ENCODE measurements at regions not wholly inside any gene's neighbourhood (a gene's known extent, or its start where the extent isn't known, plus 50 kb on each side); places are given as distances from the start of the nearest gene placed in this dataset.

- no peak overlapping the region for H2AFZ ChIP-seq (ENCODE audit: low read length)
- no peaks in the 10 kb centered on the region for H3K9me3 ChIP-seq (ENCODE audit: low read depth, low read length)
- DNase-seq (ENCODE audit: insufficient read length, low spot score, missing footprints) = peak; percentile 71
- no peak overlapping the region for H3K4me3 ChIP-seq (ENCODE audit: insufficient read depth, low read length)
- H3K27me3 ChIP-seq (ENCODE audit: insufficient read depth, low read length) = no peaks in the 10 kb centered on the region
- no peaks in the 10 kb centered on the region for H3K4me1 ChIP-seq (ENCODE audit: insufficient read depth, low read length)
- no peaks in the 10 kb centered on the region for H3K36me3 ChIP-seq (ENCODE audit: insufficient read depth, low read length)
- no peak overlapping the region for H3K4me2 ChIP-seq (ENCODE audit: insufficient read depth, low read length)
- H3K27ac ChIP-seq (ENCODE audit: low read depth, low read length) = no peak overlapping the region
- H4K20me1 ChIP-seq (ENCODE audit: insufficient read depth, low read length) = no peaks in the 10 kb centered on the region
- TF ChIP-seq CTCF (IDR thresholded peaks at IDR 0.05; ENCODE audit: extremely low read depth, low read depth, low read length) = peak; percentile 49
- H3K79me2 ChIP-seq (ENCODE audit: insufficient read depth, low read length) = no peaks in the 10 kb centered on the region
Measured at GRCh38 chr16:77660311-77660710, 62.0 kb upstream of the NUDT7 start.

- no peak for DNase-seq (ENCODE audit: insufficient read length, low spot score, missing footprints)
- H3K27me3 ChIP-seq (ENCODE audit: insufficient read depth, low read length) = no peaks in the 10 kb centered on the region
- H3K27ac ChIP-seq (ENCODE audit: low read depth, low read length) = no peak overlapping the region
- no peaks in the 10 kb centered on the region for H3K36me3 ChIP-seq (ENCODE audit: insufficient read depth, low read length)
- H4K20me1 ChIP-seq (ENCODE audit: insufficient read depth, low read length) = no peaks in the 10 kb centered on the region
- no peaks in the 10 kb centered on the region for H3K9me3 ChIP-seq (ENCODE audit: low read depth, low read length)
- no peaks in the 10 kb centered on the region for H3K4me1 ChIP-seq (ENCODE audit: insufficient read depth, low read length)
- H3K4me2 ChIP-seq (ENCODE audit: insufficient read depth, low read length) = no peak overlapping the region
- no peaks in the 10 kb centered on the region for H3K79me2 ChIP-seq (ENCODE audit: insufficient read depth, low read length)
- H2AFZ ChIP-seq (ENCODE audit: low read length) = no peak overlapping the region
- no peak for TF ChIP-seq CTCF (IDR thresholded peaks at IDR 0.05; ENCODE audit: extremely low read depth, low read depth, low read length)
- H3K4me3 ChIP-seq (ENCODE audit: insufficient read depth, low read length) = no peak overlapping the region
Measured at GRCh38 chr16:77662246-77662645, 60.1 kb upstream of the NUDT7 start.

GRCh38 chr16:77663711-77664110, 58.6 kb upstream of the NUDT7 start:
- Histone ChIP-seq H2AFZ (ENCODE audit: low read length) (no peak overlapping the region), H3K27me3 (ENCODE audit: insufficient read depth, low read length) (no peaks in the 10 kb centered on the region), H3K9me3 (ENCODE audit: low read depth, low read length) (no peaks in the 10 kb centered on the region), H3K4me3 (ENCODE audit: insufficient read depth, low read length) (no peak overlapping the region), H3K36me3 (ENCODE audit: insufficient read depth, low read length) (no peaks in the 10 kb centered on the region), H4K20me1 (ENCODE audit: insufficient read depth, low read length) (no peaks in the 10 kb centered on the region), H3K79me2 (ENCODE audit: insufficient read depth, low read length) (no peaks in the 10 kb centered on the region), H3K4me1 (ENCODE audit: insufficient read depth, low read length) (no peaks in the 10 kb centered on the region), H3K27ac (ENCODE audit: low read depth, low read length) (no peak overlapping the region), H3K4me2 (ENCODE audit: insufficient read depth, low read length) (no peak overlapping the region)
- no peak for TF ChIP-seq CTCF (IDR thresholded peaks at IDR 0.05; ENCODE audit: extremely low read depth, low read depth, low read length)
- no peak for DNase-seq (ENCODE audit: insufficient read length, low spot score, missing footprints)

- no peak overlapping the region for H2AFZ ChIP-seq (ENCODE audit: low read length)
- no peaks in the 10 kb centered on the region for H3K79me2 ChIP-seq (ENCODE audit: insufficient read depth, low read length)
- no peaks in the 10 kb centered on the region for H3K4me1 ChIP-seq (ENCODE audit: insufficient read depth, low read length)
- H4K20me1 ChIP-seq (ENCODE audit: insufficient read depth, low read length) = no peaks in the 10 kb centered on the region
- no peak for DNase-seq (ENCODE audit: insufficient read length, low spot score, missing footprints)
- H3K4me2 ChIP-seq (ENCODE audit: insufficient read depth, low read length) = no peak overlapping the region
- H3K4me3 ChIP-seq (ENCODE audit: insufficient read depth, low read length) = no peak overlapping the region
- H3K9me3 ChIP-seq (ENCODE audit: low read depth, low read length) = no peaks in the 10 kb centered on the region
- TF ChIP-seq CTCF (IDR thresholded peaks at IDR 0.05; ENCODE audit: extremely low read depth, low read depth, low read length) = no peak
- H3K36me3 ChIP-seq (ENCODE audit: insufficient read depth, low read length) = no peaks in the 10 kb centered on the region
- H3K27ac ChIP-seq (ENCODE audit: low read depth, low read length) = no peak overlapping the region
- no peaks in the 10 kb centered on the region for H3K27me3 ChIP-seq (ENCODE audit: insufficient read depth, low read length)
Measured at GRCh38 chr16:77666771-77667170, 55.5 kb upstream of the NUDT7 start.
